Osteoblast (primary cell): ENCODE measurements at regions not wholly inside any gene's neighbourhood (a gene's known extent, or its start where the extent isn't known, plus 50 kb on each side); places are given as distances from the start of the nearest gene placed in this dataset.

Experiments
- DNase-seq: peaks from one replicate; pipeline ENCODE4 v3.0.0; 2011; ENCODE audit warnings: low spot score, mixed read lengths; ENCODE audit not compliant: insufficient read length; ENCODE audit errors: missing footprints
- H2AFZ ChIP-seq: 2 replicates; pipeline ENCODE4 v1.6.0; 2011; ENCODE audit warnings: mild to moderate bottlenecking, low read length
- H3K27ac ChIP-seq: 2 replicates; pipeline ENCODE4 v1.5.1; 2011; ENCODE audit warnings: mild to moderate bottlenecking, low read depth, low read length, moderate library complexity
- H3K27me3 ChIP-seq: 2 replicates; pipeline ENCODE4 v1.6.0; 2012; ENCODE audit warnings: mild to moderate bottlenecking, control low read depth, inconsistent platforms, low read length, moderate library complexity; ENCODE audit not compliant: insufficient read depth
- H3K36me3 ChIP-seq: 2 replicates; pipeline ENCODE4 v1.5.1; 2011; ENCODE audit warnings: mild to moderate bottlenecking, low read length, control low read depth, moderate library complexity; ENCODE audit not compliant: insufficient read depth
- H3K4me1 ChIP-seq: 2 replicates; pipeline ENCODE4 v1.5.1; 2011; ENCODE audit warnings: mild to moderate bottlenecking, low read length, control low read depth, moderate library complexity; ENCODE audit not compliant: insufficient read depth
- H3K4me2 ChIP-seq: 2 replicates; pipeline ENCODE4 v1.6.0; 2011; ENCODE audit warnings: mild to moderate bottlenecking, low read length; ENCODE audit not compliant: insufficient read depth
- H3K4me3 ChIP-seq: fragments of 200-600 bp; sonication (generic); 3 replicates; pipeline ENCODE4 v1.5.1; 2012; ENCODE audit warnings: mild to moderate bottlenecking, low read length, inconsistent platforms; ENCODE audit not compliant: insufficient read depth
- H3K79me2 ChIP-seq: 2 replicates; pipeline ENCODE4 v1.6.0; 2012; ENCODE audit warnings: mild to moderate bottlenecking, low read length, control low read depth, inconsistent platforms; ENCODE audit not compliant: insufficient read depth
- H3K9me3 ChIP-seq: 2 replicates; pipeline ENCODE4 v1.5.1; 2011; ENCODE audit warnings: low read depth, low read length, control low read depth
- H4K20me1 ChIP-seq: 2 replicates; pipeline ENCODE4 v1.6.0; 2012; ENCODE audit warnings: mild to moderate bottlenecking, low read length, control low read depth; ENCODE audit not compliant: insufficient read depth
- CTCF ChIP-seq: IDR thresholded peaks from 2 replicates; pipeline ENCODE4 v1.5.1; 2011; ENCODE audit warnings: mild to moderate bottlenecking, low read depth, low read length, moderate library complexity; ENCODE audit errors: extremely low read depth

DNA sequence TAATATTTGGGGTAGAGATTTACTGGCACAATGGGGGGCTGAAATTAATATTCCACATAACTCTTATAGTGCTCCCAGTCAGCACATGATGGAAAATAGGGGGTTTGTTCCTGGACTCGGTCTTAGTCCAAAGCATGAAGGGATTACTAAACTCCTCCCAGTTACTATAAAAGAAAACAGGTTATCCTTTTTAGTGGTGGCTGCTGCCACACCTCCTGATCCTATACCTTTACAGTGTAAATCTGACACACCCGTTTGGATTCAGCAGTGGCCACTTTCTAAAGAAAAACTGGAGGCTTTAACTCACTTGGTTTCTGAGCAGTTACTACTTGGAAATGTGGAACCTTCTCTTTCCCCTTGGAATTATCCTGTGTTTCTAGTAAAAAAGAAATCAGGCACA, 572.9 kb upstream of the PTGER4 start:
- peaks cover 19% of the 10 kb centered on the region for H3K4me1 ChIP-seq
- H3K79me2 ChIP-seq: no peaks in the 10 kb centered on the region
- H3K27me3 ChIP-seq: no peaks in the 10 kb centered on the region
- no peaks in the 10 kb centered on the region for H4K20me1 ChIP-seq
- no peak for DNase-seq
- H3K36me3 ChIP-seq: no peaks in the 10 kb centered on the region
- no peak for TF ChIP-seq CTCF
- no peak overlapping the region for H3K4me3 ChIP-seq
- H2AFZ ChIP-seq: no peak overlapping the region
- no peaks in the 10 kb centered on the region for H3K9me3 ChIP-seq
- no peak overlapping the region for H3K27ac ChIP-seq
- no peak overlapping the region for H3K4me2 ChIP-seq

DNA sequence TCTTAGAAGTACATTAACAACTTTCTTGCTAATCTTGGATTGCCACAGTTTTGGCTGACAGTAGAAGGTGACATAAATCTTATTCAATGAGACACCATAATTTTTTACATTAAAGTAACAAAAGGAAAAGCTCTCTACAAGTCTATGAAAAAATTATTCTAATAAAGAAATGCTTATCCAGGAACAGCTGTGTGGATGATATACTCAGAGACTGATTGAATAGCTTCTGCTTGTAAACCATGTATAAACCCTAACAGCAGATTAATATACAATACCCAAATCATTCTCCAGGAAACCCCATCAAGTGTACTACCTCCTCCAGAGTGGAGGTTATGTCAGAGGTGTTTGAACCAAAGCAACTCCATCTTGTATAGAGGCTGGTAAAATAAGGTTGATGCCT, 581.4 kb upstream of the PTGER4 start:
- H3K4me2 ChIP-seq: no peak overlapping the region
- H3K27ac ChIP-seq: no peak overlapping the region
- no peaks in the 10 kb centered on the region for H3K36me3 ChIP-seq
- H4K20me1 ChIP-seq: no peaks in the 10 kb centered on the region
- H2AFZ ChIP-seq: no peak overlapping the region
- no peaks in the 10 kb centered on the region for H3K9me3 ChIP-seq
- no peaks in the 10 kb centered on the region for H3K4me1 ChIP-seq
- no peak overlapping the region for H3K4me3 ChIP-seq
- H3K79me2 ChIP-seq: no peaks in the 10 kb centered on the region
- DNase-seq: no peak
- H3K27me3 ChIP-seq: no peaks in the 10 kb centered on the region
- no peak for TF ChIP-seq CTCF

DNA sequence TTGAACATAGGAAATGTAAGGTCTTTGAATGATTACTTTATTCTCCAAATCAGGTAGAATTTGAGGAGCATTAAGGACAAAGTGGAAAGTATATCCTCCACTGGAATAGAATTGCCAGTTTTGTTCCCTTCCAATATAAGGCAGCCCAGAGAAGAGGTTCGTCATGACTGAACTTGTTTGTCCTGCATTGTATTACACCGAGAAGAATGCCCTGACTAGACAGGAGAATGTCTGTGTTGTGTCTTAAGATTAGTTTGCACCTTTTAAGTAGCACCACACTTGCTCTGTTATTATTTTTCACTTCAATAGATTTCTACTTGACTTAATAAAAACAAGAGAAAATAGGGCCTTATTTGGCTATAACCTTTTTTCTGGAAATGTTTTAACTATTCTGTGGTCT, 586.2 kb upstream of the PTGER4 start:
- H3K4me3 ChIP-seq: no peak overlapping the region
- H4K20me1 ChIP-seq: no peaks in the 10 kb centered on the region
- no peaks in the 10 kb centered on the region for H3K9me3 ChIP-seq
- no peak for DNase-seq
- no peaks in the 10 kb centered on the region for H3K27me3 ChIP-seq
- H2AFZ ChIP-seq: no peak overlapping the region
- no peak overlapping the region for H3K27ac ChIP-seq
- no peaks in the 10 kb centered on the region for H3K36me3 ChIP-seq
- no peaks in the 10 kb centered on the region for H3K79me2 ChIP-seq
- H3K4me1 ChIP-seq: no peaks in the 10 kb centered on the region
- TF ChIP-seq CTCF: no peak
- H3K4me2 ChIP-seq: no peak overlapping the region

DNA sequence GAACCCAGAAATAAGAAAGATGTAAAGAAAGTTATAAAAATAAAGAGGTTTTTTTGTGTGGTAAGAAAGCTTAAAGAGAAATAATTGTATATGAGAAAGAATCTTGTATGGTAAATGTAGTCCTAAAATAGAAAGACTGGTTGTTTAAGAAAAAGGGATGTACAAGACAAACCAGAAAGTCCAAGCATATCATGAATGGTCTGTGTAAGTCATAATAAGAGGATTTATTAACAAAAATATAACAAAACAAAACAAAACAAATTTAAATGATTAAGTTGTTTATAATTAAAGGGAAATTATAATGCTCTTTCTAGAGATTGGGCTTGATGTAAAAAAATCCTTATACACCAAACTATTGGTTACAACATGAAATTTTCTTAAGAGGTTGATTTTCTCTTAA, 590.4 kb upstream of the PTGER4 start:
- no peak for TF ChIP-seq CTCF
- Histone ChIP-seq H3K36me3 (no peaks in the 10 kb centered on the region), H3K4me1 (no peaks in the 10 kb centered on the region), H3K4me2 (no peak overlapping the region), H3K27me3 (no peaks in the 10 kb centered on the region), H3K27ac (no peak overlapping the region), H4K20me1 (no peaks in the 10 kb centered on the region), H3K9me3 (no peaks in the 10 kb centered on the region), H3K4me3 (no peak overlapping the region), H2AFZ (no peak overlapping the region), H3K79me2 (no peaks in the 10 kb centered on the region)
- DNase-seq: no peak
